ENCODE measurements at regions not wholly inside any gene's neighbourhood (a gene's known extent, or its start where the extent isn't known, plus 50 kb on each side); places are given as distances from the start of the nearest gene placed in this dataset.

- TF ChIP-seq CTCF (IDR thresholded peaks at IDR 0.05) (no peak), POLR2A (IDR thresholded peaks at IDR 0.05) (no peak), POLR2AphosphoS5 (IDR thresholded peaks at IDR 0.05) (no peak)
These were observed 368.1 kb downstream of the TMEM135 start for GRCh38 chr11:87405843-87406242.

All from gastroesophageal sphincter (tissue), 3 donors.